ENCODE measurements at regions not wholly inside any gene's neighbourhood (a gene's known extent, or its start where the extent isn't known, plus 50 kb on each side); places are given as distances from the start of the nearest gene placed in this dataset.

DNA sequence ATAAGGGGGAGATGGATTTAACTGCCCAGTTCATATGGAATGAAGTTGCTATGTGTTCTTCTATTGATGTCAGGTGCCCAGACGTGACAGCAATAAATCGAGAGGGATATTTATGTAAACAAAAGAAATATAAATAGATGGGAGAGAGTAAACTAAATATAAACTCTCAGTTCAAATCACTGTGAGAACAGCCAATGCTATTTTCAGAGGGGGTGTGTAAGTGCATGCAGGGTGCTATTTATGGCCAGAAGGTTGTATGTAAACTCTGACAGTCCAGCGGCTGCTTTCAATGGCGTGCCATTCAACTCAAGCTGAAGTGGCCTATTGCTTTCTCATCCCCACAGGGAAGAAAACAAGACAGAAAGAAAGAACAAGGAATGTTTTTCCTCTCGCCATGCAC lies 127.2 kb downstream of the KCNA5 start:
- no peak overlapping the region for H3K27ac ChIP-seq (ENCODE audit: low read depth, low read length, poor library complexity, severe bottlenecking)
- H3K79me2 ChIP-seq (ENCODE audit: insufficient read depth, low read length): no peaks in the 10 kb centered on the region
- H3K4me2 ChIP-seq (ENCODE audit: low read length): no peak overlapping the region
- H3K4me1 ChIP-seq (ENCODE audit: insufficient read depth, low read length, severe bottlenecking): no peaks in the 10 kb centered on the region
- no peaks in the 10 kb centered on the region for H3K9me3 ChIP-seq (ENCODE audit: low read length)
- H3F3A ChIP-seq (ENCODE audit: insufficient read depth, low read length): no peaks in the 10 kb centered on the region
- H3K9ac ChIP-seq (ENCODE audit: low read length): no peak overlapping the region
- no peaks in the 10 kb centered on the region for H4K20me1 ChIP-seq (ENCODE audit: insufficient read depth, low read length)
- H3K36me3 ChIP-seq (ENCODE audit: insufficient read depth, low read length): no peaks in the 10 kb centered on the region
- TF ChIP-seq, protein P1, sequence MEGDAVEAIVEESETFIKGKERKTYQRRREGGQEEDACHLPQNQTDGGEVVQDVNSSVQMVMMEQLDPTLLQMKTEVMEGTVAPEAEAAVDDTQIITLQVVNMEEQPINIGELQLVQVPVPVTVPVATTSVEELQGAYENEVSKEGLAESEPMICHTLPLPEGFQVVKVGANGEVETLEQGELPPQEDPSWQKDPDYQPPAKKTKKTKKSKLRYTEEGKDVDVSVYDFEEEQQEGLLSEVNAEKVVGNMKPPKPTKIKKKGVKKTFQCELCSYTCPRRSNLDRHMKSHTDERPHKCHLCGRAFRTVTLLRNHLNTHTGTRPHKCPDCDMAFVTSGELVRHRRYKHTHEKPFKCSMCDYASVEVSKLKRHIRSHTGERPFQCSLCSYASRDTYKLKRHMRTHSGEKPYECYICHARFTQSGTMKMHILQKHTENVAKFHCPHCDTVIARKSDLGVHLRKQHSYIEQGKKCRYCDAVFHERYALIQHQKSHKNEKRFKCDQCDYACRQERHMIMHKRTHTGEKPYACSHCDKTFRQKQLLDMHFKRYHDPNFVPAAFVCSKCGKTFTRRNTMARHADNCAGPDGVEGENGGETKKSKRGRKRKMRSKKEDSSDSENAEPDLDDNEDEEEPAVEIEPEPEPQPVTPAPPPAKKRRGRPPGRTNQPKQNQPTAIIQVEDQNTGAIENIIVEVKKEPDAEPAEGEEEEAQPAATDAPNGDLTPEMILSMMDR (IDR thresholded peaks at IDR 0.05; ENCODE audit: low read length): no peak
- TF ChIP-seq EZH2 (IDR thresholded peaks at IDR 0.05; ENCODE audit: borderline replicate concordance, low read length): no peak
- H3K4me3 ChIP-seq (ENCODE audit: low read depth, low read length, poor library complexity, severe bottlenecking): no peak overlapping the region
- H2AFZ ChIP-seq (ENCODE audit: low read length): no peak overlapping the region
- no peaks in the 10 kb centered on the region for H3K27me3 ChIP-seq (ENCODE audit: insufficient read depth, low read length)
- no peaks in the 10 kb centered on the region for H3K9me2 ChIP-seq (ENCODE audit: low read depth, low read length)

- no peaks in the 10 kb centered on the region for H3K79me2 ChIP-seq (ENCODE audit: insufficient read depth, low read length)
- H3K9ac ChIP-seq (ENCODE audit: low read length): no peak overlapping the region
- H3F3A ChIP-seq (ENCODE audit: insufficient read depth, low read length): no peaks in the 10 kb centered on the region
- H3K36me3 ChIP-seq (ENCODE audit: insufficient read depth, low read length): no peaks in the 10 kb centered on the region
- no peak overlapping the region for H3K4me3 ChIP-seq (ENCODE audit: low read depth, low read length, poor library complexity, severe bottlenecking)
- H4K20me1 ChIP-seq (ENCODE audit: insufficient read depth, low read length): no peaks in the 10 kb centered on the region
- H3K27ac ChIP-seq (ENCODE audit: low read depth, low read length, poor library complexity, severe bottlenecking): no peak overlapping the region
- no peaks in the 10 kb centered on the region for H3K9me2 ChIP-seq (ENCODE audit: low read depth, low read length)
- H3K4me2 ChIP-seq (ENCODE audit: low read length): no peak overlapping the region
- TF ChIP-seq EZH2 (IDR thresholded peaks at IDR 0.05; ENCODE audit: borderline replicate concordance, low read length): no peak
- TF ChIP-seq, protein P1 (IDR thresholded peaks at IDR 0.05; ENCODE audit: low read length): peak; percentile 53; the same call in 1 of the 2 replicates
- H2AFZ ChIP-seq (ENCODE audit: low read length): no peak overlapping the region
- H3K27me3 ChIP-seq (ENCODE audit: insufficient read depth, low read length): no peaks in the 10 kb centered on the region
- H3K9me3 ChIP-seq (ENCODE audit: low read length): no peaks in the 10 kb centered on the region
- no peaks in the 10 kb centered on the region for H3K4me1 ChIP-seq (ENCODE audit: insufficient read depth, low read length, severe bottlenecking)
These were observed 128.0 kb downstream of the KCNA5 start for GRCh38 chr12:5171701-5172100.

DNA sequence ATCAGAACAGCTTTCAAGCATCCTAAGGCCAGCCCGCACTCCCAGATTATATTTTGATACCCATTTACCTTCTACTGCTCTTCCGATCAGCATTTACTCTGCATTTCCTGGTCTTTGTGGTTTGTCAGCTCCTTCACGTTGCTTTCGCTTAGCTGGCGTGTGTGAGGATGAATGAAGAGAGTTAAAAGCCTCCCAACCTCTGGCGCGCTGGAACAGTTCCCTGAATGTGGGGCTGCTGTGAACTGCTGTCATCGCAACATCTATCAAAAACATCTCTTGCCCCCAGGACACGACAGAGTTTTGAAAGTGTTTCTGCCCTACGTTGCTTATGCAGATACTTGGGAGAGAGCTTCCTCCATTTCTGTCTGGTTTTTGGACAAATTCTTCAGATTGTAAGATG lies 129.2 kb downstream of the KCNA5 start:
- Histone ChIP-seq H3K36me3 (ENCODE audit: insufficient read depth, low read length) (no peaks in the 10 kb centered on the region), H3K9me3 (ENCODE audit: low read length) (no peaks in the 10 kb centered on the region), H3K27ac (ENCODE audit: low read depth, low read length, poor library complexity, severe bottlenecking) (no peak overlapping the region)

More for the DNA sequence above, 129.2 kb downstream of the KCNA5 start:
- Histone ChIP-seq H3K4me3 (ENCODE audit: low read depth, low read length, poor library complexity, severe bottlenecking) (no peak overlapping the region), H3K4me1 (ENCODE audit: insufficient read depth, low read length, severe bottlenecking) (no peaks in the 10 kb centered on the region), H4K20me1 (ENCODE audit: insufficient read depth, low read length) (no peaks in the 10 kb centered on the region), H3K27me3 (ENCODE audit: insufficient read depth, low read length) (no peaks in the 10 kb centered on the region), H3K9ac (ENCODE audit: low read length) (no peak overlapping the region), H3F3A (ENCODE audit: insufficient read depth, low read length) (no peaks in the 10 kb centered on the region), H3K9me2 (ENCODE audit: low read depth, low read length) (no peaks in the 10 kb centered on the region), H2AFZ (ENCODE audit: low read length) (no peak overlapping the region), H3K4me2 (ENCODE audit: low read length) (no peak overlapping the region), H3K79me2 (ENCODE audit: insufficient read depth, low read length) (no peaks in the 10 kb centered on the region)
- no peak for TF ChIP-seq EZH2 (IDR thresholded peaks at IDR 0.05; ENCODE audit: borderline replicate concordance, low read length)
- TF ChIP-seq, protein P1 (IDR thresholded peaks at IDR 0.05; ENCODE audit: low read length): no peak
